H1 (cell line): ENCODE measurements at regions not wholly inside any gene's neighbourhood (a gene's known extent, or its start where the extent isn't known, plus 50 kb on each side); places are given as distances from the start of the nearest gene placed in this dataset.

Source experiments
- CTCF ChIA-PET: fragments of 300-600 bp; sonication (Branson Sonifier 250); formaldehyde crosslinking; loops from one replicate; lab custom pipeline; 2021; ENCODE audit not compliant: partially characterized antibody; lab: Charles Lee
- POLR2A ChIA-PET: fragments of 300-600 bp; sonication (Branson Sonifier 250); formaldehyde crosslinking; loops from one replicate; lab custom pipeline; 2021; ENCODE audit warnings: inconsistent platforms; ENCODE audit not compliant: partially characterized antibody; lab: Charles Lee
- DNase-seq, 2 experiments: peaks; one replicate each; pipeline versions ENCODE4 v3.0.0 to v3.0.0-alpha.2; 2010 to 2022; ENCODE audit warnings: low spot score in 2 of 2, low read depth in 1 of 2, mixed read lengths in 1 of 2
- FAIRE-seq: peaks from 2 replicates; lab custom pipeline; 2011; peaks lifted over from hg19 to GRCh38; lab: Jason Lieb, UNC
- H2AFZ ChIP-seq: 2 replicates; pipeline ENCODE4 v1.8.1; 2012; ENCODE audit warnings: low read length, inconsistent platforms
- H2AK5ac ChIP-seq: 2 replicates; pipeline ENCODE4 v1.6.1; 2013; ENCODE audit warnings: low read depth, low read length
- H2BK120ac ChIP-seq: replicated peaks from 2 replicates; pipeline ENCODE3; 2013; ENCODE audit warnings: low read depth, low read length, inconsistent platforms
- H2BK12ac ChIP-seq: 2 replicates; pipeline ENCODE4 v1.6.1; 2013; ENCODE audit warnings: low read depth, low read length
- H2BK15ac ChIP-seq: 2 replicates; pipeline ENCODE4 v1.6.1; 2013; ENCODE audit warnings: low read length
- H2BK20ac ChIP-seq: 2 replicates; pipeline ENCODE4 v1.6.1; 2013; ENCODE audit warnings: low read length
- H2BK5ac ChIP-seq: 2 replicates; pipeline ENCODE4 v1.6.1; 2013; ENCODE audit warnings: low read depth, low read length
- H3K14ac ChIP-seq: 2 replicates; pipeline ENCODE4 v1.6.1; 2013; ENCODE audit warnings: inconsistent platforms; ENCODE audit not compliant: insufficient read length
- H3K18ac ChIP-seq: 2 replicates; pipeline ENCODE4 v1.6.1; 2013; ENCODE audit warnings: low read length; ENCODE audit errors: extremely low read depth
- H3K23ac ChIP-seq: 2 replicates; pipeline ENCODE4 v1.6.1; 2013; ENCODE audit warnings: inconsistent platforms; ENCODE audit not compliant: insufficient read length
- H3K23me2 ChIP-seq: 2 replicates; pipeline ENCODE4 v1.6.1; 2013; ENCODE audit warnings: low read depth, low read length
- H3K27ac ChIP-seq: 2 replicates; pipeline ENCODE4 v1.6.1; 2011; ENCODE audit warnings: low read depth, low read length, inconsistent platforms
- H3K27me3 ChIP-seq, 4 experiments: replicated peaks in 1 of 4; 1 replicate in 1 of 4; 2 replicates in 3 of 4; pipeline versions ENCODE4 v1.6.1 to v1.8.1; 2011 to 2013; ENCODE audit warnings: low read length in 3 of 4, mild to moderate bottlenecking in 3 of 4, inconsistent platforms in 2 of 4, mixed read lengths in 2 of 4, moderate library complexity in 1 of 4; ENCODE audit not compliant: control insufficient read depth in 3 of 4, insufficient read depth in 3 of 4; ENCODE audit errors: extremely low read depth in 1 of 4
- H3K36me3 ChIP-seq, 4 experiments: 2 replicates each; pipeline versions ENCODE4 v1.6.1 to v1.8.1; 2011 to 2013; ENCODE audit warnings: mild to moderate bottlenecking in 4 of 4, low read length in 3 of 4, moderate library complexity in 2 of 4, control low read depth in 1 of 4, inconsistent platforms in 1 of 4; ENCODE audit not compliant: insufficient read depth in 4 of 4, control insufficient read depth in 2 of 4
- H3K4ac ChIP-seq: replicated peaks from 2 replicates; pipeline ENCODE3; 2013; ENCODE audit warnings: low read length, low read depth, mixed read lengths, inconsistent platforms; ENCODE audit not compliant: insufficient read length
- H3K4me1 ChIP-seq, 4 experiments: replicated peaks in 1 of 4; 1 replicate in 1 of 4; 2 replicates in 3 of 4; pipeline versions ENCODE4 v1.6.1 to v1.8.1; 2011 to 2013; ENCODE audit warnings: low read length in 3 of 4, inconsistent platforms in 2 of 4, mixed read lengths in 1 of 4; ENCODE audit not compliant: insufficient read depth in 4 of 4, control insufficient read depth in 3 of 4
- H3K4me2 ChIP-seq, 2 experiments: 2 replicates each; pipeline versions ENCODE4 v1.6.1 to v1.8.1; 2011 to 2013; ENCODE audit warnings: low read depth in 2 of 2, low read length in 2 of 2, control low read depth in 1 of 2, inconsistent platforms in 1 of 2, mild to moderate bottlenecking in 1 of 2; ENCODE audit not compliant: insufficient read depth in 1 of 2
- H3K4me3 ChIP-seq, 4 experiments: fragments of 200-600, 300-600 bp in 1 of 4; sonication (generic), shearing (Covaris generic), sonication (Bioruptor Twin) in 1 of 4; 2 replicates each; pipeline versions ENCODE4 v1.5.1 to v1.8.1; 2011 to 2016; ENCODE audit warnings: low read length in 4 of 4, low read depth in 3 of 4, control low read depth in 2 of 4, inconsistent platforms in 2 of 4, mild to moderate bottlenecking in 2 of 4, mixed read lengths in 1 of 4, moderate library complexity in 1 of 4; ENCODE audit not compliant: insufficient read depth in 2 of 4; ENCODE audit errors: extremely low read depth in 1 of 4
- H3K56ac ChIP-seq: replicated peaks from 2 replicates; pipeline ENCODE3; 2013; ENCODE audit warnings: low read depth, mild to moderate bottlenecking, mixed read lengths, low read length, inconsistent platforms; ENCODE audit not compliant: insufficient read length
- H3K79me1 ChIP-seq: 2 replicates; pipeline ENCODE4 v1.6.1; 2013; ENCODE audit warnings: low read depth, low read length, control low read depth
- H3K79me2 ChIP-seq, 2 experiments: 2 replicates each; pipeline versions ENCODE4 v1.6.1 to v1.8.1; 2012 to 2013; ENCODE audit warnings: low read length in 2 of 2, mild to moderate bottlenecking in 2 of 2, inconsistent platforms in 1 of 2; ENCODE audit not compliant: insufficient read depth in 2 of 2, control insufficient read depth in 1 of 2
- H3K9ac ChIP-seq, 4 experiments: replicated peaks in 1 of 4; 1 replicate in 1 of 4; 2 replicates in 3 of 4; pipeline versions ENCODE4 v1.6.1 to v1.8.1; 2011 to 2013; ENCODE audit warnings: low read depth in 3 of 4, low read length in 3 of 4, control low read depth in 2 of 4, mild to moderate bottlenecking in 2 of 4, moderate library complexity in 2 of 4, inconsistent platforms in 1 of 4; ENCODE audit errors: extremely low read depth in 1 of 4
- H3K9me3 ChIP-seq, 2 experiments: 2 replicates each; pipeline versions ENCODE4 v1.6.1 to v1.8.1; 2012 to 2013; ENCODE audit warnings: mild to moderate bottlenecking in 2 of 2, moderate library complexity in 2 of 2, control low read depth in 1 of 2, inconsistent platforms in 1 of 2, low read depth in 1 of 2, low read length in 1 of 2, mixed read lengths in 1 of 2; ENCODE audit not compliant: insufficient read depth in 2 of 2
- H4K20me1 ChIP-seq, 2 experiments: replicated peaks in 1 of 2; 2 replicates each; pipeline versions ENCODE3 to v1.8.1; 2011 to 2013; ENCODE audit warnings: inconsistent platforms in 2 of 2, low read length in 2 of 2, mild to moderate bottlenecking in 1 of 2; ENCODE audit not compliant: insufficient read depth in 2 of 2, control insufficient read depth in 1 of 2
- H4K5ac ChIP-seq: 2 replicates; pipeline ENCODE4 v1.6.1; 2013; ENCODE audit warnings: low read length, low read depth, mixed read lengths, inconsistent platforms; ENCODE audit not compliant: insufficient read length
- H4K8ac ChIP-seq: 2 replicates; pipeline ENCODE4 v1.8.0; 2013; ENCODE audit warnings: mild to moderate bottlenecking, moderate library complexity, low read length, inconsistent platforms; ENCODE audit not compliant: insufficient read depth; ENCODE audit errors: extremely low read depth
- H4K91ac ChIP-seq: replicated peaks from 2 replicates; pipeline ENCODE3; 2013; ENCODE audit warnings: low read length, mixed read lengths, inconsistent platforms; ENCODE audit not compliant: insufficient read length
- WGBS, 2 experiments: shearing (Covaris generic) in 1 of 2; methylation state at CpG; one replicate each; pipeline versions ENCODE4 v1.1.6 to v1.1.7; 2013 to 2015; ENCODE audit warnings: low lambda C conversion rate in 2 of 2, mixed read lengths in 2 of 2, inconsistent platforms in 1 of 2, low coverage in 1 of 2, missing lambda C conversion rate in 1 of 2; ENCODE audit not compliant: insufficient replicate concordance in 2 of 2, insufficient coverage in 1 of 2, insufficient read length in 1 of 2; ENCODE audit errors: extremely low coverage in 1 of 2, missing lambda C conversion rate in 1 of 2; 5-methylcytosine and 5-hydroxymethylcytosine counted together

DNA sequence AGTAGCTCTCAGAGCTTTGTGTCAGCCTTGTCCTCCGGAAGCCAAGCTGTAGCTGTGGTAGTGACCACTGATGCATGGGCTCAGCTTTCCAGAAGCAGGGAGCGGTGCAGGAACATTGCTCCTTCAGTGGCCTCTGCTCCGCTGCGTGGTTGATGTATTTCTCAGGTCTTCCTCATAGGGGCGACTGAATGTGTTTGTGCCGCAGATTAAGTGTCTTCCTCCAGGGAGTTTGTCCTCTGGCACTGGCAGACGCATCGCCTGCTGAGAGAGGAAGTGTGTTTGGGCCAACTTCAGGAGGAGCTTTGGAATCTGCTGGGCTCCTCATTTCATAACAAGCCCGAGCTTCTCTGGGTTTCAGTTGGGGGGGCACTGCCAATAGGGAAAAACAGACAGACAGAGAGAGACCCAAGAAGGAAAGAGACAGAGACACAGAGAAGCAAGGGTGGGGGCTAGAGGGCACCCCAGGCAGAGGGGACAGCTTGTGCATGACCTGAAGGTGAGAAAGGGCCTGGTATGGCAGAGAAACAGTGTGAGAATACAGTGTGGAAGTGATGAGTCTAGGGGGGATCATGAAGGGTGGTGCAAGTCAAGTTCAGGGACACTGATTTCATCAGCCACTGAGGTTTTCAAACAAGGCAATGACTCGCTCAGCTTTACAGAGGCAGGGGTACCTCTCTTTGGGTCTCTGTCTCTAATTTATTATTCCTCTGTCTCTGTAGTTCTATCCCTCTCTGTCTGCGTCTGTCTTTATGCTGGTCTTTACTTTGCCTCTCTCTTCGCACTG, 69.4 kb upstream of the PRIMA1 start:
- no peak overlapping the region for H3K9ac ChIP-seq
- H3K18ac ChIP-seq: peak overlapping the region; percentile 9; the same call in 1 of the 2 replicates
- H3K79me1 ChIP-seq: no peaks in the 10 kb centered on the region
- 76% methylated on average over 12 of the region's 12 CpGs; no CpG with 5 or more reads in 1 of the 2 experiments for WGBS, 2 experiments
- DNase-seq (no peak), FAIRE-seq (no peak)
- no peaks in the 10 kb centered on the region for H3K9me3 ChIP-seq
- peak overlapping the region; percentile 76; the same call in 1 of the 2 replicates for H4K8ac ChIP-seq
- H3K23ac ChIP-seq: no peak overlapping the region
- no peak overlapping the region for H3K27ac ChIP-seq
- H2AK5ac ChIP-seq: no peak overlapping the region
- CTCF ChIA-PET: interaction anchor here (0.6 to 2.2 kb wide), 16 partner anchors 9 to 143 kb away, joined by 3 to 8 read pairs (median 4); no protein-coding TSS in a partner anchor
- no peak overlapping the region for H3K14ac ChIP-seq
- no peaks in the 10 kb centered on the region for H4K20me1 ChIP-seq
- H2BK20ac ChIP-seq: no peak overlapping the region
- H3K4me1 ChIP-seq: no peaks in the 10 kb centered on the region
- no peak overlapping the region for H2BK12ac ChIP-seq
- POLR2A ChIA-PET: interaction anchor here (0.6 kb wide), 1 partner anchor 15 kb away, joined by 3 read pairs; no protein-coding TSS in a partner anchor
- H4K5ac ChIP-seq: no peak overlapping the region
- H3K4me2 ChIP-seq: no peak overlapping the region
- no peak overlapping the region for H4K91ac ChIP-seq
- no peaks in the 10 kb centered on the region; a peak in 1 of 4 replicates for H3K79me2 ChIP-seq
- H3K27me3 ChIP-seq: peaks cover 0 to 2% (median 0%) of the 10 kb centered on the region in 4 experiments; a peak in 1 of 7 replicates
- H2BK15ac ChIP-seq: no peak overlapping the region
- no peaks in the 10 kb centered on the region for H3K36me3 ChIP-seq
- no peak overlapping the region for H3K56ac ChIP-seq
- H2AFZ ChIP-seq: no peak overlapping the region
- no peaks in the 10 kb centered on the region; the same call in 1 of the 2 replicates for H3K23me2 ChIP-seq
- H2BK120ac ChIP-seq: no peak overlapping the region
- H3K4ac ChIP-seq: no peak overlapping the region
- no peak overlapping the region for H2BK5ac ChIP-seq
- no peak overlapping the region for H3K4me3 ChIP-seq
